H1 (cell line): ENCODE measurements at regions not wholly inside any gene's neighbourhood (a gene's known extent, or its start where the extent isn't known, plus 50 kb on each side); places are given as distances from the start of the nearest gene placed in this dataset.

Experiments
- CTCF ChIA-PET: fragments of 300-600 bp; sonication (Branson Sonifier 250); formaldehyde crosslinking; loops from one replicate; lab custom pipeline; 2021; ENCODE audit not compliant: partially characterized antibody; lab: Charles Lee
- POLR2A ChIA-PET: fragments of 300-600 bp; sonication (Branson Sonifier 250); formaldehyde crosslinking; loops from one replicate; lab custom pipeline; 2021; ENCODE audit warnings: inconsistent platforms; ENCODE audit not compliant: partially characterized antibody; lab: Charles Lee
- DNase-seq, 2 experiments: peaks; one replicate each; pipeline versions ENCODE4 v3.0.0 to v3.0.0-alpha.2; 2010 to 2022; ENCODE audit warnings: low spot score in 2 of 2, low read depth in 1 of 2, mixed read lengths in 1 of 2
- FAIRE-seq: peaks from 2 replicates; lab custom pipeline; 2011; peaks lifted over from hg19 to GRCh38; lab: Jason Lieb, UNC
- H2AFZ ChIP-seq: 2 replicates; pipeline ENCODE4 v1.8.1; 2012; ENCODE audit warnings: low read length, inconsistent platforms
- H2AK5ac ChIP-seq: 2 replicates; pipeline ENCODE4 v1.6.1; 2013; ENCODE audit warnings: low read depth, low read length
- H2BK120ac ChIP-seq: replicated peaks from 2 replicates; pipeline ENCODE3; 2013; ENCODE audit warnings: low read depth, low read length, inconsistent platforms
- H2BK12ac ChIP-seq: 2 replicates; pipeline ENCODE4 v1.6.1; 2013; ENCODE audit warnings: low read depth, low read length
- H2BK15ac ChIP-seq: 2 replicates; pipeline ENCODE4 v1.6.1; 2013; ENCODE audit warnings: low read length
- H2BK20ac ChIP-seq: 2 replicates; pipeline ENCODE4 v1.6.1; 2013; ENCODE audit warnings: low read length
- H2BK5ac ChIP-seq: 2 replicates; pipeline ENCODE4 v1.6.1; 2013; ENCODE audit warnings: low read depth, low read length
- H3K14ac ChIP-seq: 2 replicates; pipeline ENCODE4 v1.6.1; 2013; ENCODE audit warnings: inconsistent platforms; ENCODE audit not compliant: insufficient read length
- H3K18ac ChIP-seq: 2 replicates; pipeline ENCODE4 v1.6.1; 2013; ENCODE audit warnings: low read length; ENCODE audit errors: extremely low read depth
- H3K23ac ChIP-seq: 2 replicates; pipeline ENCODE4 v1.6.1; 2013; ENCODE audit warnings: inconsistent platforms; ENCODE audit not compliant: insufficient read length
- H3K23me2 ChIP-seq: 2 replicates; pipeline ENCODE4 v1.6.1; 2013; ENCODE audit warnings: low read depth, low read length
- H3K27ac ChIP-seq: 2 replicates; pipeline ENCODE4 v1.6.1; 2011; ENCODE audit warnings: low read depth, low read length, inconsistent platforms
- H3K27me3 ChIP-seq, 4 experiments: replicated peaks in 1 of 4; 1 replicate in 1 of 4; 2 replicates in 3 of 4; pipeline versions ENCODE4 v1.6.1 to v1.8.1; 2011 to 2013; ENCODE audit warnings: low read length in 3 of 4, mild to moderate bottlenecking in 3 of 4, inconsistent platforms in 2 of 4, mixed read lengths in 2 of 4, moderate library complexity in 1 of 4; ENCODE audit not compliant: control insufficient read depth in 3 of 4, insufficient read depth in 3 of 4; ENCODE audit errors: extremely low read depth in 1 of 4
- H3K36me3 ChIP-seq, 4 experiments: 2 replicates each; pipeline versions ENCODE4 v1.6.1 to v1.8.1; 2011 to 2013; ENCODE audit warnings: mild to moderate bottlenecking in 4 of 4, low read length in 3 of 4, moderate library complexity in 2 of 4, control low read depth in 1 of 4, inconsistent platforms in 1 of 4; ENCODE audit not compliant: insufficient read depth in 4 of 4, control insufficient read depth in 2 of 4
- H3K4ac ChIP-seq: replicated peaks from 2 replicates; pipeline ENCODE3; 2013; ENCODE audit warnings: low read length, low read depth, mixed read lengths, inconsistent platforms; ENCODE audit not compliant: insufficient read length
- H3K4me1 ChIP-seq, 4 experiments: replicated peaks in 1 of 4; 1 replicate in 1 of 4; 2 replicates in 3 of 4; pipeline versions ENCODE4 v1.6.1 to v1.8.1; 2011 to 2013; ENCODE audit warnings: low read length in 3 of 4, inconsistent platforms in 2 of 4, mixed read lengths in 1 of 4; ENCODE audit not compliant: insufficient read depth in 4 of 4, control insufficient read depth in 3 of 4
- H3K4me2 ChIP-seq, 2 experiments: 2 replicates each; pipeline versions ENCODE4 v1.6.1 to v1.8.1; 2011 to 2013; ENCODE audit warnings: low read depth in 2 of 2, low read length in 2 of 2, control low read depth in 1 of 2, inconsistent platforms in 1 of 2, mild to moderate bottlenecking in 1 of 2; ENCODE audit not compliant: insufficient read depth in 1 of 2
- H3K4me3 ChIP-seq, 4 experiments: fragments of 200-600, 300-600 bp in 1 of 4; sonication (generic), shearing (Covaris generic), sonication (Bioruptor Twin) in 1 of 4; 2 replicates each; pipeline versions ENCODE4 v1.5.1 to v1.8.1; 2011 to 2016; ENCODE audit warnings: low read length in 4 of 4, low read depth in 3 of 4, control low read depth in 2 of 4, inconsistent platforms in 2 of 4, mild to moderate bottlenecking in 2 of 4, mixed read lengths in 1 of 4, moderate library complexity in 1 of 4; ENCODE audit not compliant: insufficient read depth in 2 of 4; ENCODE audit errors: extremely low read depth in 1 of 4
- H3K56ac ChIP-seq: replicated peaks from 2 replicates; pipeline ENCODE3; 2013; ENCODE audit warnings: low read depth, mild to moderate bottlenecking, mixed read lengths, low read length, inconsistent platforms; ENCODE audit not compliant: insufficient read length
- H3K79me1 ChIP-seq: 2 replicates; pipeline ENCODE4 v1.6.1; 2013; ENCODE audit warnings: low read depth, low read length, control low read depth
- H3K79me2 ChIP-seq, 2 experiments: 2 replicates each; pipeline versions ENCODE4 v1.6.1 to v1.8.1; 2012 to 2013; ENCODE audit warnings: low read length in 2 of 2, mild to moderate bottlenecking in 2 of 2, inconsistent platforms in 1 of 2; ENCODE audit not compliant: insufficient read depth in 2 of 2, control insufficient read depth in 1 of 2
- H3K9ac ChIP-seq, 4 experiments: replicated peaks in 1 of 4; 1 replicate in 1 of 4; 2 replicates in 3 of 4; pipeline versions ENCODE4 v1.6.1 to v1.8.1; 2011 to 2013; ENCODE audit warnings: low read depth in 3 of 4, low read length in 3 of 4, control low read depth in 2 of 4, mild to moderate bottlenecking in 2 of 4, moderate library complexity in 2 of 4, inconsistent platforms in 1 of 4; ENCODE audit errors: extremely low read depth in 1 of 4
- H3K9me3 ChIP-seq, 2 experiments: 2 replicates each; pipeline versions ENCODE4 v1.6.1 to v1.8.1; 2012 to 2013; ENCODE audit warnings: mild to moderate bottlenecking in 2 of 2, moderate library complexity in 2 of 2, control low read depth in 1 of 2, inconsistent platforms in 1 of 2, low read depth in 1 of 2, low read length in 1 of 2, mixed read lengths in 1 of 2; ENCODE audit not compliant: insufficient read depth in 2 of 2
- H4K20me1 ChIP-seq, 2 experiments: replicated peaks in 1 of 2; 2 replicates each; pipeline versions ENCODE3 to v1.8.1; 2011 to 2013; ENCODE audit warnings: inconsistent platforms in 2 of 2, low read length in 2 of 2, mild to moderate bottlenecking in 1 of 2; ENCODE audit not compliant: insufficient read depth in 2 of 2, control insufficient read depth in 1 of 2
- H4K5ac ChIP-seq: 2 replicates; pipeline ENCODE4 v1.6.1; 2013; ENCODE audit warnings: low read length, low read depth, mixed read lengths, inconsistent platforms; ENCODE audit not compliant: insufficient read length
- H4K8ac ChIP-seq: 2 replicates; pipeline ENCODE4 v1.8.0; 2013; ENCODE audit warnings: mild to moderate bottlenecking, moderate library complexity, low read length, inconsistent platforms; ENCODE audit not compliant: insufficient read depth; ENCODE audit errors: extremely low read depth
- H4K91ac ChIP-seq: replicated peaks from 2 replicates; pipeline ENCODE3; 2013; ENCODE audit warnings: low read length, mixed read lengths, inconsistent platforms; ENCODE audit not compliant: insufficient read length
- CEBPB ChIP-seq: IDR thresholded peaks from 2 replicates; pipeline ENCODE4 v1.6.1; 2012; ENCODE audit warnings: low read depth, low read length
- SUZ12 ChIP-seq: fragments of 200-600 bp; sonication (generic); IDR thresholded peaks from 2 replicates; pipeline ENCODE4 v1.6.1; 2012; ENCODE audit warnings: mild to moderate bottlenecking, inconsistent platforms, low read length, moderate library complexity, mixed read lengths
- WGBS, 2 experiments: shearing (Covaris generic) in 1 of 2; methylation state at CpG; one replicate each; pipeline versions ENCODE4 v1.1.6 to v1.1.7; 2013 to 2015; ENCODE audit warnings: low lambda C conversion rate in 2 of 2, mixed read lengths in 2 of 2, inconsistent platforms in 1 of 2, low coverage in 1 of 2, missing lambda C conversion rate in 1 of 2; ENCODE audit not compliant: insufficient replicate concordance in 2 of 2, insufficient coverage in 1 of 2, insufficient read length in 1 of 2; ENCODE audit errors: extremely low coverage in 1 of 2, missing lambda C conversion rate in 1 of 2; 5-methylcytosine and 5-hydroxymethylcytosine counted together

DNA sequence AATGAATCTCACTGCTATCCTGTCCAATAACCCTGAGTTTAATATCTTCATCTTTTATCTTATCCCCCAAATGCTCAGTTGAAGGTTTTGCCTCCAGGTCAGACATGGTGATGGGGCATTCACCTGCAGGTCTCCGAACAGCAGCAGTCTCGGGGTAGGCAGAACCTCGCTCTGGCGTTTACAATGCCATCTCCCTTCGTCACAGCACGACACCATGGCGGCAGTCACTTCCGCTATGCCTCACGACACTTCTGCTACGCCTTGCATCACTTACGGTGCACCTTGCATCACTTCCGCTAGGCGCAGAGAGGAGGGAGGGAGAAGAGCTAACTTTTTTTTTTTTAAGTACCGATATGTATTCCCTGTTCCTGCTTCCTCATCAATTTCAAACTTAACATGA is 194.9 kb downstream of the BCAS1 start:
- H2BK120ac ChIP-seq = no peak overlapping the region
- H4K20me1 ChIP-seq = no peaks in the 10 kb centered on the region
- H3K36me3 ChIP-seq = no peaks in the 10 kb centered on the region
- H4K8ac ChIP-seq = no peak overlapping the region
- no peak overlapping the region for H3K56ac ChIP-seq
- peak overlapping the region; percentile 86 for H2AK5ac ChIP-seq
- H2BK5ac ChIP-seq = peak overlapping the region; percentile 35; the same call in 1 of the 2 replicates
- POLR2A ChIA-PET = no interaction called here
- no peaks in the 10 kb centered on the region for H3K23me2 ChIP-seq
- H3K79me1 ChIP-seq = no peaks in the 10 kb centered on the region
- no peak overlapping the region for H3K4me3 ChIP-seq
- WGBS, 2 experiments = 95% methylated on average over 13 of the region's 14 CpGs; no CpG with 5 or more reads in 1 of the 2 experiments
- H3K14ac ChIP-seq = no peak overlapping the region
- H2BK15ac ChIP-seq = no peak overlapping the region; the same call in 1 of the 2 replicates
- H3K27ac ChIP-seq = no peak overlapping the region
- H3K79me2 ChIP-seq = no peaks in the 10 kb centered on the region
- no peak for DNase-seq
- no peaks in the 10 kb centered on the region for H3K9me3 ChIP-seq
- TF ChIP-seq CEBPB (peak; percentile 86), SUZ12 (no peak)
- no peak overlapping the region for H3K9ac ChIP-seq
- no peak overlapping the region for H3K23ac ChIP-seq
- H2BK12ac ChIP-seq = 0 out of 2 replicates have a peak overlapping the region, but pooled peaks have one; percentile 82
- no peak overlapping the region for H3K4ac ChIP-seq
- FAIRE-seq = no peak
- no peak overlapping the region for H4K5ac ChIP-seq
- no peak overlapping the region for H3K4me2 ChIP-seq
- CTCF ChIA-PET = interaction anchor here (0.6 to 2.5 kb wide), 4 partner anchors 10 to 66 kb away, joined by 3 to 10 read pairs (median 4); no protein-coding TSS in a partner anchor
- H2BK20ac ChIP-seq = peak overlapping the region; percentile 95
- peaks cover 0 to 12% (median 4%) of the 10 kb centered on the region in 4 experiments; a peak in 5 of 7 replicates for H3K4me1 ChIP-seq
- peak overlapping the region; percentile 36; the same call in 1 of the 2 replicates for H3K18ac ChIP-seq
- no peak overlapping the region for H2AFZ ChIP-seq
- peak overlapping the region; percentile 5 for H4K91ac ChIP-seq
- H3K27me3 ChIP-seq = no peaks in the 10 kb centered on the region
